SU-DHL-6 (cell line): ENCODE measurements at regions not wholly inside any gene's neighbourhood (a gene's known extent, or its start where the extent isn't known, plus 50 kb on each side); places are given as distances from the start of the nearest gene placed in this dataset.

Source experiments
- H2AFZ ChIP-seq: fragments of 200-600 bp; sonication (generic); 2 replicates; pipeline ENCODE4 v1.6.1; 2014; ENCODE audit warnings: low read depth, mild to moderate bottlenecking, moderate library complexity, mixed read lengths, antibody characterized with exemption, low read length; ENCODE audit not compliant: severe bottlenecking
- H3F3A ChIP-seq: fragments of 200-600 bp; shearing (Covaris generic); 2 replicates; pipeline ENCODE4 v1.6.0; 2016; ENCODE audit warnings: antibody characterized with exemption, mild to moderate bottlenecking; ENCODE audit not compliant: insufficient read depth
- H3K27ac ChIP-seq: fragments of 200-600 bp; sonication (generic); 2 replicates; pipeline ENCODE4 v1.5.1; 2016; ENCODE audit warnings: low read depth, mild to moderate bottlenecking, low read length, moderate library complexity, mixed read lengths
- H3K27me3 ChIP-seq: fragments of 200-600 bp; sonication (generic), shearing (Covaris generic); 2 replicates; pipeline ENCODE4 v1.6.0; 2014; ENCODE audit warnings: mild to moderate bottlenecking, low read length
- H3K36me3 ChIP-seq: fragments of 200-600 bp; sonication (generic); 2 replicates; pipeline ENCODE4 v1.6.1; 2014; ENCODE audit warnings: mild to moderate bottlenecking, low read length, mixed read lengths
- H3K4me2 ChIP-seq: fragments of 300-600, 200-600 bp; shearing (Covaris generic), sonication (generic); 2 replicates; pipeline ENCODE4 v1.6.0; 2014; ENCODE audit warnings: low read length, low read depth, mild to moderate bottlenecking; ENCODE audit not compliant: poor library complexity, severe bottlenecking
- H3K4me3 ChIP-seq: fragments of 200-600 bp; sonication (generic); 2 replicates; pipeline ENCODE4 v1.5.1; 2014; ENCODE audit warnings: antibody characterized with exemption, low read length, mild to moderate bottlenecking, mixed read lengths; ENCODE audit not compliant: insufficient read depth, poor library complexity, severe bottlenecking
- H3K79me2 ChIP-seq: fragments of 200-600 bp; sonication (generic); 2 replicates; pipeline ENCODE4 v1.6.1; 2014; ENCODE audit warnings: mild to moderate bottlenecking, low read length, moderate library complexity; ENCODE audit not compliant: insufficient read depth
- H3K9ac ChIP-seq: fragments of 200-600 bp; sonication (generic); 2 replicates; pipeline ENCODE4 v1.7.0; 2014; ENCODE audit warnings: mild to moderate bottlenecking, low read length
- H3K9me2 ChIP-seq: fragments of 200-600 bp; sonication (generic); replicated peaks from 2 replicates; pipeline ENCODE4 v1.6.1; 2014; ENCODE audit warnings: low read length; ENCODE audit not compliant: insufficient read depth
- H3K9me3 ChIP-seq: fragments of 200-600 bp; sonication (generic); 2 replicates; pipeline ENCODE4 v1.6.1; 2014; ENCODE audit warnings: low read length, mixed read lengths; ENCODE audit not compliant: insufficient read depth
- H4K20me1 ChIP-seq: fragments of 200-600 bp; sonication (generic); 2 replicates; pipeline ENCODE4 v1.6.1; 2014; ENCODE audit warnings: low read depth, mild to moderate bottlenecking, antibody characterized with exemption, low read length, moderate library complexity, mixed read lengths
- EZH2phosphoT487 ChIP-seq: fragments of 200-600 bp; sonication (generic), shearing (Covaris generic); conservative IDR thresholded peaks from 2 replicates; pipeline ENCODE4 v1.6.1; 2018; ENCODE audit warnings: mild to moderate bottlenecking, antibody characterized with exemption, low read length, moderate library complexity, mixed read lengths
- TF ChIP-seq, protein P1 (sequence below): fragments of 200-600 bp; sonication (generic); IDR thresholded peaks from one replicate; pipeline ENCODE4 v1.5.1; 2017; ENCODE audit warnings: antibody characterized with exemption, mild to moderate bottlenecking, low read length, moderate library complexity; ENCODE audit not compliant: insufficient read depth, poor library complexity, severe bottlenecking

DNA sequence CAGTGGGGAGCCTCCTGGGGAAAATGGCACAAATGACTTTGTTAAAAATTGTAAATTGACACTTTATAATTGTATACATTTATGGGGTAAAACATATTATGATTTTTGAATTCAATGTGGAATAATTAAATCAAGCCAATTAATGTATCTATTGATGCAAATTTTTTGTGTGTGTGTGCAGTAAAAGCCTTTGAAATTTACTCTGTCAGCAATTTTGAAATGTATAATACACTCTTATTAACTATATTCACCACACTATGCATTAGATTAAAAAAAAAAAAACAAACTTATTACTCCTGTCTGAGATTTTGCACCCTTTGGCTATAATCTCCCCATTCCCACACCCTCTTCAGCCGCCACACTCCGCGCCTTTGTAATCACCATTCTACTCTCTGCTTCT is 119.2 kb downstream of the S1PR1 start:
- H3K27me3 ChIP-seq = no peaks in the 10 kb centered on the region
- TF ChIP-seq, protein P1, sequence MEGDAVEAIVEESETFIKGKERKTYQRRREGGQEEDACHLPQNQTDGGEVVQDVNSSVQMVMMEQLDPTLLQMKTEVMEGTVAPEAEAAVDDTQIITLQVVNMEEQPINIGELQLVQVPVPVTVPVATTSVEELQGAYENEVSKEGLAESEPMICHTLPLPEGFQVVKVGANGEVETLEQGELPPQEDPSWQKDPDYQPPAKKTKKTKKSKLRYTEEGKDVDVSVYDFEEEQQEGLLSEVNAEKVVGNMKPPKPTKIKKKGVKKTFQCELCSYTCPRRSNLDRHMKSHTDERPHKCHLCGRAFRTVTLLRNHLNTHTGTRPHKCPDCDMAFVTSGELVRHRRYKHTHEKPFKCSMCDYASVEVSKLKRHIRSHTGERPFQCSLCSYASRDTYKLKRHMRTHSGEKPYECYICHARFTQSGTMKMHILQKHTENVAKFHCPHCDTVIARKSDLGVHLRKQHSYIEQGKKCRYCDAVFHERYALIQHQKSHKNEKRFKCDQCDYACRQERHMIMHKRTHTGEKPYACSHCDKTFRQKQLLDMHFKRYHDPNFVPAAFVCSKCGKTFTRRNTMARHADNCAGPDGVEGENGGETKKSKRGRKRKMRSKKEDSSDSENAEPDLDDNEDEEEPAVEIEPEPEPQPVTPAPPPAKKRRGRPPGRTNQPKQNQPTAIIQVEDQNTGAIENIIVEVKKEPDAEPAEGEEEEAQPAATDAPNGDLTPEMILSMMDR = no peak
- TF ChIP-seq EZH2phosphoT487 = no peak
- no peaks in the 10 kb centered on the region for H4K20me1 ChIP-seq
- no peak overlapping the region for H3K4me2 ChIP-seq
- H3K27ac ChIP-seq = no peak overlapping the region
- no peak overlapping the region for H3K4me3 ChIP-seq
- H3F3A ChIP-seq = no peaks in the 10 kb centered on the region
- no peaks in the 10 kb centered on the region for H3K9me2 ChIP-seq
- H3K9ac ChIP-seq = no peak overlapping the region
- no peaks in the 10 kb centered on the region for H3K9me3 ChIP-seq
- no peaks in the 10 kb centered on the region for H3K79me2 ChIP-seq
- H3K36me3 ChIP-seq = no peaks in the 10 kb centered on the region
- no peak overlapping the region for H2AFZ ChIP-seq

DNA sequence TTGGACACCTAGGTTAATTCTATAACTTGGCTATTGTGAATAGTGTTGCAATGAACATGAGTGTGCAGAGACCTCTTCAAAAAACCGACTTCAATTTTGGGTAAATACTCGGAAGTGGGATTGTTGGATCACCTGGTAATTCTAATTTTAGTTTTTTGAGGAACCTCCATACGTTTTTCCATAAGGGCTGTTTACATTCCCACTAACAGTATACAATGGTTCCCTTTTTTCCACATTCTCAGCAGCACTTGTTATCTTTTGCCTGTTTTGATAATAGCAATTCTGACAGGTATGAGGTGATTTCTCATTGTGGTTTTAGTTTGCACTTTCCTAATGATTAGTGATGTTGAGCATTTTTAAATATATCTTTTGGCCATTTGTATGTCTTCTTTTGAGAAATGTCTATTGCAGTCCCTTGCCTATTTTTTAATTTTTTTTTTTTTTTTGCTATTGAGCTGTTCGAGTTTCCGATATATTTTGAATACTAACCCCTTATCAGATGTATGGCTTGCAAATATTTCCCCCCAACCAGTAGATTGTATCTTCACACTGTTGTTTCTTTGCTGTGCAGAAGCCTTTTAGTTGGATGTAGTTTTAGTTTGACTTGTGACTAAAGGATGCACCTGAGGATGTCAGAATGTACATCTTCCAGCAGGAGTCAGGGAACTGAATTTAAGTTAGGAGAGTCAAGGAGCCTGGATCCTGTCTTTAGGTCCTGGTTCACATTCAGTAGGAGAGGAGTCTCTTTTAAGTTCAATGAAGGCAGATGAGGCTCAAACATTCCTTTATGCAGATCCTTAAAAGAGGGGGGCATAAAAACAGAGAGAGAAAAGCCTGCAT is 120.0 kb downstream of the S1PR1 start:
- no peak overlapping the region for H3K4me2 ChIP-seq
- H3K9me2 ChIP-seq = no peaks in the 10 kb centered on the region
- no peak for TF ChIP-seq EZH2phosphoT487
- TF ChIP-seq, protein P1 = no peak
- no peaks in the 10 kb centered on the region for H3F3A ChIP-seq
- no peaks in the 10 kb centered on the region for H3K9me3 ChIP-seq
- H3K4me3 ChIP-seq = no peak overlapping the region
- H3K27ac ChIP-seq = no peak overlapping the region
- H3K9ac ChIP-seq = no peak overlapping the region
- H3K36me3 ChIP-seq = no peaks in the 10 kb centered on the region
- no peaks in the 10 kb centered on the region for H3K27me3 ChIP-seq
- no peaks in the 10 kb centered on the region for H3K79me2 ChIP-seq
- H4K20me1 ChIP-seq = no peaks in the 10 kb centered on the region
- no peak overlapping the region for H2AFZ ChIP-seq

GRCh38 chr1:101357444-101357986 is 120.7 kb downstream of the S1PR1 start:
- no peak overlapping the region for H2AFZ ChIP-seq
- H3K27ac ChIP-seq = no peak overlapping the region
- no peak overlapping the region for H3K4me2 ChIP-seq
- no peaks in the 10 kb centered on the region for H3K79me2 ChIP-seq
- H3K9me3 ChIP-seq = no peaks in the 10 kb centered on the region
- H3K36me3 ChIP-seq = no peaks in the 10 kb centered on the region
- H3K27me3 ChIP-seq = no peaks in the 10 kb centered on the region
- no peaks in the 10 kb centered on the region for H4K20me1 ChIP-seq
- no peaks in the 10 kb centered on the region for H3F3A ChIP-seq
- no peak for TF ChIP-seq EZH2phosphoT487
- TF ChIP-seq, protein P1 = peak; percentile 90
- no peaks in the 10 kb centered on the region for H3K9me2 ChIP-seq
- no peak overlapping the region for H3K9ac ChIP-seq
- no peak overlapping the region for H3K4me3 ChIP-seq
